ENCODE measurements at regions not wholly inside any gene's neighbourhood (a gene's known extent, or its start where the extent isn't known, plus 50 kb on each side); places are given as distances from the start of the nearest gene placed in this dataset.

GRCh38 chr2:164306872-164307271 lies 314.4 kb downstream of the GRB14 start:
- TF ChIP-seq, protein P1, sequence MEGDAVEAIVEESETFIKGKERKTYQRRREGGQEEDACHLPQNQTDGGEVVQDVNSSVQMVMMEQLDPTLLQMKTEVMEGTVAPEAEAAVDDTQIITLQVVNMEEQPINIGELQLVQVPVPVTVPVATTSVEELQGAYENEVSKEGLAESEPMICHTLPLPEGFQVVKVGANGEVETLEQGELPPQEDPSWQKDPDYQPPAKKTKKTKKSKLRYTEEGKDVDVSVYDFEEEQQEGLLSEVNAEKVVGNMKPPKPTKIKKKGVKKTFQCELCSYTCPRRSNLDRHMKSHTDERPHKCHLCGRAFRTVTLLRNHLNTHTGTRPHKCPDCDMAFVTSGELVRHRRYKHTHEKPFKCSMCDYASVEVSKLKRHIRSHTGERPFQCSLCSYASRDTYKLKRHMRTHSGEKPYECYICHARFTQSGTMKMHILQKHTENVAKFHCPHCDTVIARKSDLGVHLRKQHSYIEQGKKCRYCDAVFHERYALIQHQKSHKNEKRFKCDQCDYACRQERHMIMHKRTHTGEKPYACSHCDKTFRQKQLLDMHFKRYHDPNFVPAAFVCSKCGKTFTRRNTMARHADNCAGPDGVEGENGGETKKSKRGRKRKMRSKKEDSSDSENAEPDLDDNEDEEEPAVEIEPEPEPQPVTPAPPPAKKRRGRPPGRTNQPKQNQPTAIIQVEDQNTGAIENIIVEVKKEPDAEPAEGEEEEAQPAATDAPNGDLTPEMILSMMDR (IDR thresholded peaks at IDR 0.05): no peak
- no peak for TF ChIP-seq POLR2A (IDR thresholded peaks at IDR 0.05)
- TF ChIP-seq EP300 (IDR thresholded peaks at IDR 0.05): no peak
- no peak for TF ChIP-seq POLR2AphosphoS5 (IDR thresholded peaks at IDR 0.05)

Measured in gastroesophageal sphincter (tissue), 3 donors.